ENCODE measurements at regions not wholly inside any gene's neighbourhood (a gene's known extent, or its start where the extent isn't known, plus 50 kb on each side); places are given as distances from the start of the nearest gene placed in this dataset.

DNA sequence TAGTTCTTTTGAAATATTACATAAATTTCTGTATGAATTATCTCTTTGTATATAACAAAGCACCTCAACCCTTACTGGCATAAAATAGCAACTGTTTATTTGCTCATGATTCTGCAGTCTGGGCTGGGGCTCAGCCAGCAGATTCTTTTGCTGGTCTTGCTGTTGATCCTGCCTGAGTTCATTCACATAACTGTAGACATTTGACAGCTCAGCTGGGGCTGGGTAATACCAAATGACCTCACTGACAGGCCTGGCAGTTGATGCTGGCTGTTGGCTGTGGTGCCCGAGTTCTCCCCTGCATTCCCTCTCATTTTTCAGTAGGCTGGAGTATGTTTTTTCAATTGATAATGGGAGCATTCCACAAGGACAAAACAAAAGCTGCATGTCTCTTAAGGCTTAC lies 449.9 kb upstream of the GOLIM4 start:
- no peaks in the 10 kb centered on the region for H3K4me1 ChIP-seq (ENCODE audit: low read depth)
- H3K9me3 ChIP-seq, result no peaks in the 10 kb centered on the region
- no peaks in the 10 kb centered on the region for H3K36me3 ChIP-seq (ENCODE audit: low read depth)
- TF ChIP-seq, protein P1, sequence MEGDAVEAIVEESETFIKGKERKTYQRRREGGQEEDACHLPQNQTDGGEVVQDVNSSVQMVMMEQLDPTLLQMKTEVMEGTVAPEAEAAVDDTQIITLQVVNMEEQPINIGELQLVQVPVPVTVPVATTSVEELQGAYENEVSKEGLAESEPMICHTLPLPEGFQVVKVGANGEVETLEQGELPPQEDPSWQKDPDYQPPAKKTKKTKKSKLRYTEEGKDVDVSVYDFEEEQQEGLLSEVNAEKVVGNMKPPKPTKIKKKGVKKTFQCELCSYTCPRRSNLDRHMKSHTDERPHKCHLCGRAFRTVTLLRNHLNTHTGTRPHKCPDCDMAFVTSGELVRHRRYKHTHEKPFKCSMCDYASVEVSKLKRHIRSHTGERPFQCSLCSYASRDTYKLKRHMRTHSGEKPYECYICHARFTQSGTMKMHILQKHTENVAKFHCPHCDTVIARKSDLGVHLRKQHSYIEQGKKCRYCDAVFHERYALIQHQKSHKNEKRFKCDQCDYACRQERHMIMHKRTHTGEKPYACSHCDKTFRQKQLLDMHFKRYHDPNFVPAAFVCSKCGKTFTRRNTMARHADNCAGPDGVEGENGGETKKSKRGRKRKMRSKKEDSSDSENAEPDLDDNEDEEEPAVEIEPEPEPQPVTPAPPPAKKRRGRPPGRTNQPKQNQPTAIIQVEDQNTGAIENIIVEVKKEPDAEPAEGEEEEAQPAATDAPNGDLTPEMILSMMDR (IDR thresholded peaks at IDR 0.05), result no peak
- intact Hi-C loops (cut with DNase I, micrococcal nuclease), result no loop called here
- no peak overlapping the region for H3K4me3 ChIP-seq
- DNase-seq (no peak), ATAC-seq (no peak)

DNA sequence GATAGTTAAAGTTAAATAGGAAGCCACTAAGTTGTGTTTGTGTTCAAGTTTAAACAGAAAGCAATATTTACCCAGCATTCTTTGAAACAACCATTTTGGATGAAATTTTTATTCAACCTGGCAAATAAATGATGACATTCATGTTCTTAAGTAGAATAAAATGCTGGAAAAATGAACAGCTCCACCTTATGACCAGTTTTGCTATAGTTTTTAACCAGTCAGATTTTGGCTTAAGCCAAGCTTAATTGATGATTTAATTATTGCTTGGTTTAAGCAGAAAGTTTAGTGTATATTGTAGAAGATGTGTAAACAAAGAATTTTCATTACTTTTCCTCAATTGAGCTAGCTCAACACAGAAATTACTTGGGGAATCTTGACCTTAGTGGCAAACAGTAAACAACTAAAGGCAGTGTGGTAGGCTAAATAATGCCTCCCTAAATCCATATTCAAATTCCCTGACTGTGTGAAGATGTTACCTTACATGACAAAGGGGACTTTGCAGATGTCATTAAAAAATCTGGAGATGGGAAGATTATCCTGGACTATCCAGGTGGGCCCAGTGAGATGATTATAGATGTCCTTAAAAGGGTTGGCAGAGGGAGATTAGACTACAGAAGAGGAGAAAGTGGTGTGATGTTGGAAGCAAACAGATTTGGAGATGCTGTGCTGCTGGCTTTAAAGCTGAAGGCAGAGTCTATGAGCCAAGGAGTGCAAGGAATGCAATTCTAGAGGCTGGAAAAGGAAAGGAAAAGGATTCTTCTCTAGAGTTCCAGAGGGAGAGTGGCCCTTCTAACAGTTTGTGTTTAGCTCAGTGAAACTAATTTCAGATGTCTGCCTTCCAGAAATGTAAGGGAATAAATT lies 448.6 kb upstream of the GOLIM4 start:
- intact Hi-C loops (cut with DNase I, micrococcal nuclease), result no loop called here

DNA sequence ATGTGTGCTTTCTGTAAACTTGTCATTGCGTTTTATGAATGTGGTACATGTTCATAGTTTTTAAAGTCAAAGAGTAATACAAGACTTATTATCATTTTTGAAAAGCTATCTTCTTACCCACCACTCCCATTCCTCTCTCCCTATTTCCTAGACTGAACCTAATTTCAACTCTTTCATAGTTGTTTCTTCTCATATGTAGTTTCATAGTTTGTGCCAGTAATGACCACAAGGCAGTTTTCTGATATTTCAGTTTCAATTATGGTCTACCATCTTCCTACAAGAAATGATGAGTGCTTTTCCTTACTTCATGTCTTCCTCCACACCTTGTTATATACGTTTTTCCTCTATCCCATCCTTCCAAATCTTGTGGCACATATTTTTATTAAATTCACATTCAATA lies 445.0 kb upstream of the GOLIM4 start:
- intact Hi-C loops (cut with DNase I, micrococcal nuclease), result no loop called here
- H3K9me3 ChIP-seq, result no peaks in the 10 kb centered on the region
- TF ChIP-seq, protein P1 (IDR thresholded peaks at IDR 0.05), result no peak
- no peaks in the 10 kb centered on the region for H3K4me1 ChIP-seq (ENCODE audit: low read depth)
- ATAC-seq (no peak), DNase-seq (no peak)
- no peaks in the 10 kb centered on the region for H3K36me3 ChIP-seq (ENCODE audit: low read depth)
- no peak overlapping the region for H3K4me3 ChIP-seq

More for the DNA sequence above, 448.6 kb upstream of the GOLIM4 start:
- H3K4me1 ChIP-seq (ENCODE audit: low read depth), result no peaks in the 10 kb centered on the region
- no peak overlapping the region for H3K4me3 ChIP-seq
- H3K9me3 ChIP-seq, result no peaks in the 10 kb centered on the region
- H3K36me3 ChIP-seq (ENCODE audit: low read depth), result no peaks in the 10 kb centered on the region
- ATAC-seq (no peak), DNase-seq (no peak)
- TF ChIP-seq, protein P1 (IDR thresholded peaks at IDR 0.05), result no peak

DNA sequence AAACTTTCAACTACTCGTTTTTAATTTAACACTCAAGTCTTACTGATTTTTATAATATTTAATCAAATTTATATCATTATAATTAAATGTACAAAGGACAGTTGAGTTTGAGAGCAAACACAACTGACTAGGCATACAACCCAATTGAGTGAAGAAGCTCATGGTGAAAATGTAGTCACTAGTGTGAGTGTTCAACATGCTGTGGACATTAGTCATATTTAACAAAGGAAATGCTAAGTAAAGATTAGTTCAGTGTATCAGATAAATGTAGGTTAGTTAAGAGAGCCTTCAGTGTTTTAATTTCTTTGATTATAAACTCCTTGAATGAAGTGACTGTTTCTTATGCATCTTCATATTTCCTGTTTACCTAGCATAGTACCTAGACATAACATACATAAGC lies 444.2 kb upstream of the GOLIM4 start:
- TF ChIP-seq, protein P1 (IDR thresholded peaks at IDR 0.05), result no peak
- intact Hi-C loops (cut with DNase I, micrococcal nuclease), result no loop called here
- DNase-seq, result no peak
- H3K4me3 ChIP-seq, result no peak overlapping the region
- H3K9me3 ChIP-seq, result no peaks in the 10 kb centered on the region
- no peaks in the 10 kb centered on the region for H3K36me3 ChIP-seq (ENCODE audit: low read depth)
- H3K4me1 ChIP-seq (ENCODE audit: low read depth), result no peaks in the 10 kb centered on the region
- no peak for ATAC-seq

DNA sequence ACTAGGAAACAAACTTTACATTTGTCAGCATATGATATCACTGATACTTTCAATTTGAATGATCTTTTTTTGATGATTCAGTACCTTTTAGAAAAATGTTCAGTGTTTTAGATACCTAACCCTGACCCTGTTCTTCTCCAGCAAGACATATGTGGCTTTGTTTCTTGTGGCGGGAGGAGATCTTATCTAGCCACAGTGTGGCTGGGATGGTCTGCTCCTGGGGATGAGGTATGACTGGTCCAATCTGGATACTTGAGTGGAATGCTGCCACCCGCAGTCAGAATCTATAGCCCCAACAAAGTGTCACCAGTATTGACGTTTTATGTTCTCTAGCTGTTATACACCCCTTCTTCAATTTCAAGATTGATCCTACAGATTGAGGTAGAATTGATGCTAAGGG lies 439.0 kb upstream of the GOLIM4 start:
- TF ChIP-seq, protein P1 (IDR thresholded peaks at IDR 0.05), result no peak
- intact Hi-C loops (cut with DNase I, micrococcal nuclease), result no loop called here
- Histone ChIP-seq H3K36me3 (ENCODE audit: low read depth) (no peaks in the 10 kb centered on the region), H3K4me3 (no peak overlapping the region), H3K9me3 (no peaks in the 10 kb centered on the region), H3K4me1 (ENCODE audit: low read depth) (no peaks in the 10 kb centered on the region)
- ATAC-seq (no peak), DNase-seq (no peak)
